ENCODE measurements at regions not wholly inside any gene's neighbourhood (a gene's known extent, or its start where the extent isn't known, plus 50 kb on each side); places are given as distances from the start of the nearest gene placed in this dataset.

- H2AFZ ChIP-seq (ENCODE audit: insufficient read depth, low read depth, low read length, poor library complexity, severe bottlenecking): no peak overlapping the region
- peaks cover 0 to 13% (median 5%) of the 10 kb centered on the region in 7 donors for H3K9me3 Mint-ChIP-seq
- no peaks in the 10 kb centered on the region for H4K20me1 ChIP-seq (ENCODE audit: insufficient read depth, low read length)
- no peak overlapping the region for H3K4me2 ChIP-seq (replicated peaks; ENCODE audit: extremely low read depth, low read length, poor library complexity, severe bottlenecking)
- no peaks in the 10 kb centered on the region for H3K36me3 Mint-ChIP-seq
- no peaks in the 10 kb centered on the region for H3K27me3 ChIP-seq (ENCODE audit: control insufficient read depth in 2 of 2, insufficient read depth in 2 of 2, low read length in 2 of 2)
- no peaks in the 10 kb centered on the region for H3K36me3 ChIP-seq (replicated peaks in 1 of 2; ENCODE audit: control insufficient read depth in 1 of 2, insufficient read depth in 2 of 2, low read length in 2 of 2)
- no peaks in the 10 kb centered on the region for H3K79me2 ChIP-seq (ENCODE audit: insufficient read depth, low read length)
- no peak overlapping the region for H3K9ac ChIP-seq (ENCODE audit: insufficient read depth, low read length, poor library complexity, severe bottlenecking)
- no peak overlapping the region for H3K27ac Mint-ChIP-seq
- no peak for DNase-seq
- no CpG with 5 or more reads among the region's 2 CpGs for WGBS (ENCODE audit: insufficient coverage)
- TF ChIP-seq CTCF (IDR thresholded peaks at IDR 0.05): no peak
- H3K4me3 Mint-ChIP-seq: no peak overlapping the region
- no peak overlapping the region for H3K27ac ChIP-seq (ENCODE audit: low read depth in 1 of 2, low read length in 2 of 2)
- peaks cover 0 to under 1% (median 0%) of the 10 kb centered on the region in 3 donors for H3K27me3 Mint-ChIP-seq (ENCODE audit: low read depth in 3 of 3)
- no peaks in the 10 kb centered on the region for H3K9me3 ChIP-seq (replicated peaks in 1 of 2; ENCODE audit: control insufficient read depth in 1 of 2, insufficient read depth in 1 of 2, low read length in 2 of 2)
- H3K4me1 ChIP-seq (ENCODE audit: control insufficient read depth in 1 of 2, insufficient read depth in 2 of 2, low read length in 2 of 2): no peaks in the 10 kb centered on the region
- intact Hi-C loops (cut with micrococcal nuclease): no loop called here
- no peaks in the 10 kb centered on the region for H3K4me1 Mint-ChIP-seq
- H3K4me3 ChIP-seq (replicated peaks in 1 of 3; ENCODE audit: low read depth in 2 of 3, low read length in 3 of 3): no peak overlapping the region
Observed at GRCh38 chr2:195367809-195368208, 289.2 kb upstream of the SLC39A10 start.

GRCh38 chr2:195364015-195364965 lies 292.7 kb upstream of the SLC39A10 start:
- no peaks in the 10 kb centered on the region for H4K20me1 ChIP-seq (ENCODE audit: insufficient read depth, low read length)
- no peaks in the 10 kb centered on the region for H3K36me3 ChIP-seq (replicated peaks in 1 of 2; ENCODE audit: control insufficient read depth in 1 of 2, insufficient read depth in 2 of 2, low read length in 2 of 2)
- peaks cover 0 to 13% (median 3%) of the 10 kb centered on the region in 7 donors for H3K9me3 Mint-ChIP-seq
- peaks cover 0 to 3% (median 0%) of the 10 kb centered on the region in 3 donors for H3K27me3 Mint-ChIP-seq (ENCODE audit: low read depth in 3 of 3)
- no peaks in the 10 kb centered on the region for H3K27me3 ChIP-seq (ENCODE audit: control insufficient read depth in 2 of 2, insufficient read depth in 2 of 2, low read length in 2 of 2)
- H3K9me3 ChIP-seq (replicated peaks in 1 of 2; ENCODE audit: control insufficient read depth in 1 of 2, insufficient read depth in 1 of 2, low read length in 2 of 2): no peaks in the 10 kb centered on the region
- H3K4me3 Mint-ChIP-seq: no peak overlapping the region
- TF ChIP-seq CTCF (IDR thresholded peaks at IDR 0.05): no peak
- no peak overlapping the region for H2AFZ ChIP-seq (ENCODE audit: insufficient read depth, low read depth, low read length, poor library complexity, severe bottlenecking)
- no peaks in the 10 kb centered on the region for H3K79me2 ChIP-seq (ENCODE audit: insufficient read depth, low read length)
- H3K4me1 ChIP-seq (ENCODE audit: control insufficient read depth in 1 of 2, insufficient read depth in 2 of 2, low read length in 2 of 2): no peaks in the 10 kb centered on the region
- no peaks in the 10 kb centered on the region for H3K4me1 Mint-ChIP-seq
- H3K4me2 ChIP-seq (replicated peaks; ENCODE audit: extremely low read depth, low read length, poor library complexity, severe bottlenecking): no peak overlapping the region
- H3K27ac ChIP-seq (ENCODE audit: low read depth in 1 of 2, low read length in 2 of 2): no peak overlapping the region
- no peak for DNase-seq
- H3K4me3 ChIP-seq (replicated peaks in 1 of 3; ENCODE audit: low read depth in 2 of 3, low read length in 3 of 3): no peak overlapping the region
- no peak overlapping the region for H3K27ac Mint-ChIP-seq
- H3K9ac ChIP-seq (ENCODE audit: insufficient read depth, low read length, poor library complexity, severe bottlenecking): no peak overlapping the region
- no CpG with 5 or more reads among the region's 5 CpGs for WGBS (ENCODE audit: insufficient coverage)
- intact Hi-C loops (cut with micrococcal nuclease): no loop called here
- H3K36me3 Mint-ChIP-seq: no peaks in the 10 kb centered on the region

Data from CD14-positive monocyte (primary cell).